Germinal center (tissue), 1 donor: ENCODE measurements at regions not wholly inside any gene's neighbourhood (a gene's known extent, or its start where the extent isn't known, plus 50 kb on each side); places are given as distances from the start of the nearest gene placed in this dataset.

Experiments used
- DNase-seq: peaks from one replicate; pipeline ENCODE4 v3.0.0; 2012; ENCODE audit warnings: mixed read lengths, low spot score

GRCh38 chr6:165823609-165824326 lies 160.7 kb upstream of the PDE10A start:
- DNase-seq, result no peak

GRCh38 chr6:165822501-165822900 lies 159.5 kb upstream of the PDE10A start:
- no peak for DNase-seq

GRCh38 chr6:165821754-165822153 lies 158.7 kb upstream of the PDE10A start:
- DNase-seq, result no peak

- no peak for DNase-seq
Observed at GRCh38 chr6:165820934-165821333, 157.9 kb upstream of the PDE10A start.

- no peak for DNase-seq
Observed at GRCh38 chr6:165820407-165820806, 157.4 kb upstream of the PDE10A start.

- no peak for DNase-seq
Observed at GRCh38 chr6:165819394-165819793, 156.4 kb upstream of the PDE10A start.

- no peak for DNase-seq
Observed at GRCh38 chr6:165818200-165818599, 155.2 kb upstream of the PDE10A start.

GRCh38 chr6:165817771-165818170 lies 154.7 kb upstream of the PDE10A start:
- DNase-seq, result no peak

GRCh38 chr6:165817148-165817547 lies 154.1 kb upstream of the PDE10A start:
- no peak for DNase-seq

- no peak for DNase-seq
Observed at GRCh38 chr6:165814679-165815078, 151.6 kb upstream of the PDE10A start.

GRCh38 chr6:165811512-165811911 lies 148.5 kb upstream of the PDE10A start:
- DNase-seq, result no peak

GRCh38 chr6:165808021-165808420 lies 145.0 kb upstream of the PDE10A start:
- no peak for DNase-seq

GRCh38 chr6:165807249-165807960 lies 144.4 kb upstream of the PDE10A start:
- no peak for DNase-seq

- no peak for DNase-seq
Observed at GRCh38 chr6:165806126-165806810, 143.2 kb upstream of the PDE10A start.

- no peak for DNase-seq
Observed at GRCh38 chr6:165805636-165806035, 142.6 kb upstream of the PDE10A start.

GRCh38 chr6:165805067-165805555 lies 142.1 kb upstream of the PDE10A start:
- DNase-seq, result no peak

- DNase-seq, result no peak
Observed at GRCh38 chr6:165804331-165805066, 141.5 kb upstream of the PDE10A start.

- DNase-seq, result no peak
Observed at GRCh38 chr6:165800337-165800736, 137.3 kb upstream of the PDE10A start.

GRCh38 chr6:165799391-165800153 lies 136.5 kb upstream of the PDE10A start:
- no peak for DNase-seq

GRCh38 chr6:165798991-165799390 lies 135.9 kb upstream of the PDE10A start:
- DNase-seq, result no peak

- no peak for DNase-seq
Observed at GRCh38 chr6:165794179-165794601, 131.1 kb upstream of the PDE10A start.
